ENCODE measurements at regions not wholly inside any gene's neighbourhood (a gene's known extent, or its start where the extent isn't known, plus 50 kb on each side); places are given as distances from the start of the nearest gene placed in this dataset.

- TF ChIP-seq POLR2A (IDR thresholded peaks at IDR 0.05) (no peak), CTCF (IDR thresholded peaks at IDR 0.05) (no peak)
- H3K4me3 ChIP-seq, result no peak overlapping the region
- H3K9me3 ChIP-seq, result peaks cover 0 to 8% (median 0%) of the 10 kb centered on the region in 12 donors
- ATAC-seq, result no peak
- H3K27ac ChIP-seq, result no peak overlapping the region
- intact Hi-C loops (cut with DNase I), result no loop called here
- DNase-seq, result no peak
- no peaks in the 10 kb centered on the region for H3K4me1 ChIP-seq
- peaks cover 0 to 4% (median 0%) of the 10 kb centered on the region in 9 donors for H3K27me3 ChIP-seq
- H3K36me3 ChIP-seq, result no peaks in the 10 kb centered on the region
- WGBS, 4 donors, result 61 to 72% (median 64%) methylated on average over 5 of the region's 5 CpGs
These were observed 444.9 kb upstream of the SULF2 start for GRCh38 chr20:48230216-48230615.

GRCh38 chr20:48227381-48227780 is 442.1 kb upstream of the SULF2 start:
- no peaks in the 10 kb centered on the region for H3K4me1 ChIP-seq

GRCh38 chr20:48226642-48227041 is 441.4 kb upstream of the SULF2 start:
- peaks cover 0 to 4% (median 0%) of the 10 kb centered on the region in 9 donors for H3K27me3 ChIP-seq
- H3K27ac ChIP-seq, result no peak overlapping the region
- intact Hi-C loops (cut with DNase I), result no loop called here
- TF ChIP-seq CTCF (IDR thresholded peaks at IDR 0.05) (no peak), POLR2A (IDR thresholded peaks at IDR 0.05) (no peak)
- DNase-seq (no peak), ATAC-seq (no peak)
- no peaks in the 10 kb centered on the region for H3K36me3 ChIP-seq
- peaks cover 0 to 7% (median 0%) of the 10 kb centered on the region in 12 donors for H3K9me3 ChIP-seq
- 93 to 96% (median 96%) methylated on average over 5 of the region's 5 CpGs for WGBS, 4 donors
- no peaks in the 10 kb centered on the region for H3K4me1 ChIP-seq
- H3K4me3 ChIP-seq, result no peak overlapping the region

More at GRCh38 chr20:48227381-48227780, 442.1 kb upstream of the SULF2 start:
- DNase-seq, result no peak
- H3K9me3 ChIP-seq, result peaks cover 0 to 8% (median 0%) of the 10 kb centered on the region in 12 donors
- no peak for ATAC-seq
- WGBS, 4 donors, result 80 to 87% (median 85%) methylated on average over 5 of the region's 5 CpGs
- H3K27me3 ChIP-seq, result peaks cover 0 to 7% (median 0%) of the 10 kb centered on the region in 9 donors
- TF ChIP-seq CTCF (IDR thresholded peaks at IDR 0.05) (no peak), POLR2A (IDR thresholded peaks at IDR 0.05) (no peak)
- H3K36me3 ChIP-seq, result no peaks in the 10 kb centered on the region
- intact Hi-C loops (cut with DNase I), result no loop called here
- H3K4me3 ChIP-seq, result no peak overlapping the region
- H3K27ac ChIP-seq, result no peak overlapping the region

- Histone ChIP-seq H3K4me1 (no peaks in the 10 kb centered on the region), H3K9me3 (no peaks in the 10 kb centered on the region), H3K4me3 (no peak overlapping the region), H3K36me3 (no peaks in the 10 kb centered on the region), H3K27me3 (peaks cover 0 to 5% (median 0%) of the 10 kb centered on the region in 9 donors), H3K27ac (no peak overlapping the region)
- no peak for DNase-seq
- intact Hi-C loops (cut with DNase I), result no loop called here
- ATAC-seq, result no peak
- no peak for TF ChIP-seq POLR2A (IDR thresholded peaks at IDR 0.05)
- TF ChIP-seq CTCF (IDR thresholded peaks at IDR 0.05), result no peak
- WGBS, 4 donors, result 67 to 77% (median 75%) methylated on average over 6 of the region's 6 CpGs
These were observed 439.3 kb upstream of the SULF2 start for GRCh38 chr20:48224533-48225050.
